GM12872 (cell line): ENCODE measurements at regions not wholly inside any gene's neighbourhood (a gene's known extent, or its start where the extent isn't known, plus 50 kb on each side); places are given as distances from the start of the nearest gene placed in this dataset.

Experiments used
- TF ChIP-seq, protein P1 (sequence below): IDR thresholded peaks from 3 replicates; pipeline ENCODE4 v1.5.1; 2011; ENCODE audit warnings: low read depth, mild to moderate bottlenecking, low read length, moderate library complexity; ENCODE audit not compliant: insufficient read depth

DNA sequence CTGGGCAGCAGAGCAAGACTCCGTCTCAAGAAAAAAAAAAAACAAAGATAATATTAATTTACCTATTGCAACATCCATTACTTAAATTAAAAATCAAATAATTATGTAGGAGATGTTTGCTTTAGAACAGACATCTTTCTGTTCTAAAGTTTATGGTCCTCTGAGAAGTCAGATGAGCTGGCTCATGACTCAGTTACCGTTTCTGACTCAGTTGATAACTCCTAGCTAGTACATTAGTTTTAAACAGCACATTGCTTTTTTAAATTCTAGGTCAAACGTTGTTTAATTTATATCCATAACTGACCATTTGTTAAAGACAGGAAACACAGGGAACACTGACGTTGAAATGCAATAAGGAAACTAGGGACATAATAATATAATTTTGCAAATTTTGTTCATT, 162.7 kb downstream of the ETV1 start:
- TF ChIP-seq, protein P1, sequence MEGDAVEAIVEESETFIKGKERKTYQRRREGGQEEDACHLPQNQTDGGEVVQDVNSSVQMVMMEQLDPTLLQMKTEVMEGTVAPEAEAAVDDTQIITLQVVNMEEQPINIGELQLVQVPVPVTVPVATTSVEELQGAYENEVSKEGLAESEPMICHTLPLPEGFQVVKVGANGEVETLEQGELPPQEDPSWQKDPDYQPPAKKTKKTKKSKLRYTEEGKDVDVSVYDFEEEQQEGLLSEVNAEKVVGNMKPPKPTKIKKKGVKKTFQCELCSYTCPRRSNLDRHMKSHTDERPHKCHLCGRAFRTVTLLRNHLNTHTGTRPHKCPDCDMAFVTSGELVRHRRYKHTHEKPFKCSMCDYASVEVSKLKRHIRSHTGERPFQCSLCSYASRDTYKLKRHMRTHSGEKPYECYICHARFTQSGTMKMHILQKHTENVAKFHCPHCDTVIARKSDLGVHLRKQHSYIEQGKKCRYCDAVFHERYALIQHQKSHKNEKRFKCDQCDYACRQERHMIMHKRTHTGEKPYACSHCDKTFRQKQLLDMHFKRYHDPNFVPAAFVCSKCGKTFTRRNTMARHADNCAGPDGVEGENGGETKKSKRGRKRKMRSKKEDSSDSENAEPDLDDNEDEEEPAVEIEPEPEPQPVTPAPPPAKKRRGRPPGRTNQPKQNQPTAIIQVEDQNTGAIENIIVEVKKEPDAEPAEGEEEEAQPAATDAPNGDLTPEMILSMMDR = no peak

DNA sequence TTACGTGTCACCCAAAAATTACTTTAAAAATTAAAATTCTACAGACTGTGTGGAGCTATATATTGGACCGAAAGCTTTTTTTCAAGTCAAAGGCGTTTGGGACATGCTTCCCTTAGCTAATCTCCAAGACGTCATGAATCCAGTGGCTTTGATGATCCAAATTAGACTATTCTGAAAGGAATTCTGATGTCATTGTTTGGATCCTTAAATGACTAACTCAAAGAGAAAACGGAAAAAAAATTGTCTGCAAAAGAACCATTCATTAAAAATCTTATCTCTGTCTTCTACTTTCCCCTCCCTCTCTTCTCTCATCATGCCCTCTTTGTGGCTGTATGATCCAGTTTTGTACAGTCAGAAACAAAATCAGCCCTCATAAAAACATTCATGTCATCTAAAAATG, 161.8 kb downstream of the ETV1 start:
- TF ChIP-seq, protein P1 = no peak

DNA sequence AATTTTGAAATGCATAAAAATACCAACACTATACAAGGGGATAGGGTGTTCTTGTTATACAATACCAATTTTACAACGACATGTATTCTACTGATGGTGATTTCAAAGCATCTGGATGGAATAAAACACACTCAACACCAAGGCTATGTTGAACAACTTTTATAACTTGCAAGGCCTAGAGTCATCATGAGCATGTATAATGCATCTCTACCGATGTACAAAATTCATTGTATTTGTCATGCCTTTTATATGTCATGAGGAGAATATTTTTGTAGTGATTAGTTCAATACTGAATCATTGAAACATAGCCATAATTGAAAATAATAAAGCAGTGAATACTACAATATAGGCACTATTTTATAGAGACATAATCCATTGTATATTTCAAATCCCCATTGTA, 160.2 kb downstream of the ETV1 start:
- TF ChIP-seq, protein P1 = no peak

DNA sequence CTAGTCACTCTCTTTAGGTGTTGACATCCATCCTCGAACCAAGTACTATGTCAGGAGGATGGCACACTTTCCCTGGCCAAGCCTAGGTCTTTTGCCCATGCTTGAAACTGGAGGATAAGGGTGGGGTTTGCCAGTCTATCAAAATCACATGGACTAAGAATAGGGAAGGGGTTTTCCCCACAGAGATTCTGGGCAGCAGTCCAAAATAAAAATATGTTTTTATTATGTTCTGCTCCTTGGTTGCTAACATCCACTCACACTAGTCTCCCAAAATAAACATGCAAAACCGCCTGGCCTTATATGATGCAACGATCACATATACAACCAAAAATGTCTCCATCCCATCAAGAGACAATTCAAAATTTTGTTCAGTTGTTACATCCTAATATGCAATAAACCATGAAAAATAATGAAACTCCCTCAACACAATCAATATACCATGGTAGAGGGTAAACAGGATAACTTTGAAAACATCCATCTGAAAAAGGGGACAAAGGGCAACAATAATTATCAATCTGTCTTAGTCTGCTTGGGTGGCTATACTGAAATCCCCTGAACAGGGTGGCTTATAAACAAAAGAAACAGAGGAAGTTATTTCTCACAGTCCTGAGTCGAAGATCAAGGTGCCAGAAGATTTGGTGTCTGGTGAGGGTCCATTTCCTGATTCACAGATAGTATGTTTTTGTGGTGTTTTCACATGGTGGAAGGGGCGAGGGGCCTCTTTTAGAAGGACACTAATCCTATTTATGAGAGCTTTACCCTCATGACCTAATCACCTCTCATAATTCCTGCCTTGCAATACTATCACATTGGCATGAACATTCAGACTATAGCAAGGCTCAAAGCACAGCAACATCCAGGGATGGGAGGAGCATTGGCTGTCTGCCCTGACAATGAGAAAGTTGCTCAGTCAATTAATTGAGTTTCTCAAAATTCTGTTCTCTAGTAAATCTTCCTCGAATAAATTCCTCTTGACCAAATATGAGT, 159.3 kb downstream of the ETV1 start:
- TF ChIP-seq, protein P1 = no peak

DNA sequence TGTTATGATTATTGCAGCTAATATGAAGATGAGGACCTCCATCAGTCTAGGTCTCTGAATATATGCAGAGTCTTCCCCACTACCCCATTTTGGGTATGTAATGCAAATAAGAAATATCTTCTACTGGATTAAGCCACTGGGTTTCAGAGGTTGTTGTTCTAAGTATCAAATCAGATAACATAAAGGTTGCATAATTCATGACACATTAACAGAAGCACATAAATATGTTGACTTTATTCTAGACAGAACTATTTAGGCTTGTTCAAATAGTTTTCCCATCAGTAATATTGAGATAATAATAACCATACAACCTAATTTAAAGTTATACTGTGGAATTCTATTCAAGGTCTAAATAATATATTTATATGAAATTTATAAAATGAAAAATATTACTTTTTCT, 157.1 kb downstream of the ETV1 start:
- TF ChIP-seq, protein P1 = no peak

DNA sequence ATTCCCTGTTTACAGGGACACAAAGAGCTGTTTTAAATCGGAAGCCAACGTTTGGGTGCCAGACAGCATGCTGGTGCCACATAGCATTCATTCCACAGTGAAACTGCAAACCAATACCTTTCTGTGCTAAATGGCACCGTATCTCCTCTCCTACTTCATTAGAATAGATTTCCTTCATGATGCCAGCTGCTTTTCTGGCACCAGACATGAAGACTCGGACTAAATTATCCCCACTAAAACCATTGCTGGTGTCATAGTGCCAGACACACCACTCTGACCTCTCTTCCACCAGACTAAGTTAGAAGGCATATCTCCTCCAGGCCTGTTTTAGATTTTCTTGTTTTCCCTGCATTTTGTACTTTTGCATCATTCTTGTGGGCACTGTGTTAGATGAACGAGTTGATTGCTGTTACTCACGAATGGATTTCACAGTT, 155.1 kb downstream of the ETV1 start:
- TF ChIP-seq, protein P1 = no peak

DNA sequence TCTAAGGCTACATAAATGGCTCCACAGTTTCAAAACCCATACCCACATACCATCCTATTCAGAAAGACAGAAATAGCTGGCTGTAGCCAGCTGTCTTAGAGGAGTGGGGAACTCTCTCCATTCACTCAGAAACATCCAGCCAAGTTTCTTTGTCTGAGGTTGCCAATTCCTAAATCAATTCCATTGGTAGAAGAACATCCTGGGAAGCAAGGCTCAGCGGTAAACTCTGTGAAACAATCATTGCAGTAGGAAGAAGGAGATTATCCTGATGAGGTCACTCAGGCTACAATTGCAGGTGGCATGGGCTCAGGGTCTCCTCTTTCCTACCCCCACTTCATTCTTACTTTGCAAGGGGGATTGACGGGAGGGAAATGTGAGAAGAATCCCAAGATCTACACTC, 154.0 kb downstream of the ETV1 start:
- TF ChIP-seq, protein P1 = no peak
